HCT116 (cell line): ENCODE measurements at regions not wholly inside any gene's neighbourhood (a gene's known extent, or its start where the extent isn't known, plus 50 kb on each side); places are given as distances from the start of the nearest gene placed in this dataset.

Experiments
- EGR1 ChIP-seq: IDR thresholded peaks from 2 replicates; pipeline ENCODE4 v1.6.1; 2012; ENCODE audit warnings: low read depth
- EZH2 ChIP-seq: fragments of 200-600 bp; sonication (generic); IDR thresholded peaks from 2 replicates; pipeline ENCODE4 v1.6.1; 2017; ENCODE audit warnings: antibody characterized with exemption, mixed run types
- POLR2A ChIP-seq: IDR thresholded peaks from 2 replicates; pipeline ENCODE4 v1.7.0; 2011; ENCODE audit warnings: borderline replicate concordance; ENCODE audit not compliant: insufficient read depth, insufficient read length; ENCODE audit errors: extremely low read depth
- TF ChIP-seq, protein P1 (sequence below), 3 experiments: fragments of 200-600 bp in 1 of 3; sonication (generic) in 1 of 3; IDR thresholded peaks in 2 of 3; conservative IDR thresholded peaks in 1 of 3; 2 replicates each; pipeline ENCODE4 v1.5.1; 2012 to 2017; ENCODE audit warnings: low read depth in 2 of 3, low read length in 2 of 3, antibody characterized with exemption in 1 of 3, borderline replicate concordance in 1 of 3, control low read depth in 1 of 3, mild to moderate bottlenecking in 1 of 3, mixed read lengths in 1 of 3, mixed run types in 1 of 3, moderate library complexity in 1 of 3; ENCODE audit not compliant: insufficient read depth in 1 of 3

DNA sequence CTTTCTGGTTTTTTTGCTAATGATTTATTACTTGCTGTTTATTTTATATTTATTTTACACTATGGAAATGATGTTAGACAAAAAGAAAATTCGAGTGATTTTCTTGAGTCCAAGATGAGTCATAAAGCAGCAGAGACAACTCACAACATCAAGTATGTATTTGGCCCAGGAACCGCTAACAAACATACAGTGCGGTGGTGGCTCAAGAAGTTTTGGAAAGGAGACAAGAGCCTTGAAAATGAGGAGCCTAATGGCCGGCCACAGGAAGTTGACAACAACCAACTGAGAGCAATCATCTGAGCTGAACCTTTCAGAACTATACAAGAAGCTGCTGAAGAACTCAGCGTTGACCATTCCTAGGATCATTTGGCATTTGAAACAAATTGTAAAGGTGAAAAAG, 594.1 kb downstream of the SATB2 start:
- no peak for TF ChIP-seq POLR2A
- TF ChIP-seq, protein P1, sequence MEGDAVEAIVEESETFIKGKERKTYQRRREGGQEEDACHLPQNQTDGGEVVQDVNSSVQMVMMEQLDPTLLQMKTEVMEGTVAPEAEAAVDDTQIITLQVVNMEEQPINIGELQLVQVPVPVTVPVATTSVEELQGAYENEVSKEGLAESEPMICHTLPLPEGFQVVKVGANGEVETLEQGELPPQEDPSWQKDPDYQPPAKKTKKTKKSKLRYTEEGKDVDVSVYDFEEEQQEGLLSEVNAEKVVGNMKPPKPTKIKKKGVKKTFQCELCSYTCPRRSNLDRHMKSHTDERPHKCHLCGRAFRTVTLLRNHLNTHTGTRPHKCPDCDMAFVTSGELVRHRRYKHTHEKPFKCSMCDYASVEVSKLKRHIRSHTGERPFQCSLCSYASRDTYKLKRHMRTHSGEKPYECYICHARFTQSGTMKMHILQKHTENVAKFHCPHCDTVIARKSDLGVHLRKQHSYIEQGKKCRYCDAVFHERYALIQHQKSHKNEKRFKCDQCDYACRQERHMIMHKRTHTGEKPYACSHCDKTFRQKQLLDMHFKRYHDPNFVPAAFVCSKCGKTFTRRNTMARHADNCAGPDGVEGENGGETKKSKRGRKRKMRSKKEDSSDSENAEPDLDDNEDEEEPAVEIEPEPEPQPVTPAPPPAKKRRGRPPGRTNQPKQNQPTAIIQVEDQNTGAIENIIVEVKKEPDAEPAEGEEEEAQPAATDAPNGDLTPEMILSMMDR (IDR thresholded peaks at IDR 0.05 in 2 of 3, conservative IDR thresholded peaks at IDR 0.05 in 1 of 3; ENCODE audit: borderline replicate concordance in 1 of 3, insufficient read depth in 1 of 3, low read depth in 2 of 3, low read length in 2 of 3): no peak
- no peak for TF ChIP-seq EGR1
- no peak for TF ChIP-seq EZH2
